H1 (cell line): ENCODE measurements at regions not wholly inside any gene's neighbourhood (a gene's known extent, or its start where the extent isn't known, plus 50 kb on each side); places are given as distances from the start of the nearest gene placed in this dataset.

ENCODE experiments used
- CTCF ChIA-PET: fragments of 300-600 bp; sonication (Branson Sonifier 250); formaldehyde crosslinking; loops from one replicate; lab custom pipeline; 2021; ENCODE audit not compliant: partially characterized antibody; lab: Charles Lee
- POLR2A ChIA-PET: fragments of 300-600 bp; sonication (Branson Sonifier 250); formaldehyde crosslinking; loops from one replicate; lab custom pipeline; 2021; ENCODE audit warnings: inconsistent platforms; ENCODE audit not compliant: partially characterized antibody; lab: Charles Lee
- DNase-seq, 2 experiments: peaks; one replicate each; pipeline versions ENCODE4 v3.0.0 to v3.0.0-alpha.2; 2010 to 2022; ENCODE audit warnings: low spot score in 2 of 2, low read depth in 1 of 2, mixed read lengths in 1 of 2
- FAIRE-seq: peaks from 2 replicates; lab custom pipeline; 2011; peaks lifted over from hg19 to GRCh38; lab: Jason Lieb, UNC
- H2AFZ ChIP-seq: 2 replicates; pipeline ENCODE4 v1.8.1; 2012; ENCODE audit warnings: low read length, inconsistent platforms
- H2AK5ac ChIP-seq: 2 replicates; pipeline ENCODE4 v1.6.1; 2013; ENCODE audit warnings: low read depth, low read length
- H2BK120ac ChIP-seq: replicated peaks from 2 replicates; pipeline ENCODE3; 2013; ENCODE audit warnings: low read depth, low read length, inconsistent platforms
- H2BK12ac ChIP-seq: 2 replicates; pipeline ENCODE4 v1.6.1; 2013; ENCODE audit warnings: low read depth, low read length
- H2BK15ac ChIP-seq: 2 replicates; pipeline ENCODE4 v1.6.1; 2013; ENCODE audit warnings: low read length
- H2BK20ac ChIP-seq: 2 replicates; pipeline ENCODE4 v1.6.1; 2013; ENCODE audit warnings: low read length
- H2BK5ac ChIP-seq: 2 replicates; pipeline ENCODE4 v1.6.1; 2013; ENCODE audit warnings: low read depth, low read length
- H3K14ac ChIP-seq: 2 replicates; pipeline ENCODE4 v1.6.1; 2013; ENCODE audit warnings: inconsistent platforms; ENCODE audit not compliant: insufficient read length
- H3K18ac ChIP-seq: 2 replicates; pipeline ENCODE4 v1.6.1; 2013; ENCODE audit warnings: low read length; ENCODE audit errors: extremely low read depth
- H3K23ac ChIP-seq: 2 replicates; pipeline ENCODE4 v1.6.1; 2013; ENCODE audit warnings: inconsistent platforms; ENCODE audit not compliant: insufficient read length
- H3K23me2 ChIP-seq: 2 replicates; pipeline ENCODE4 v1.6.1; 2013; ENCODE audit warnings: low read depth, low read length
- H3K27ac ChIP-seq: 2 replicates; pipeline ENCODE4 v1.6.1; 2011; ENCODE audit warnings: low read depth, low read length, inconsistent platforms
- H3K27me3 ChIP-seq, 4 experiments: replicated peaks in 1 of 4; 1 replicate in 1 of 4; 2 replicates in 3 of 4; pipeline versions ENCODE4 v1.6.1 to v1.8.1; 2011 to 2013; ENCODE audit warnings: low read length in 3 of 4, mild to moderate bottlenecking in 3 of 4, inconsistent platforms in 2 of 4, mixed read lengths in 2 of 4, moderate library complexity in 1 of 4; ENCODE audit not compliant: control insufficient read depth in 3 of 4, insufficient read depth in 3 of 4; ENCODE audit errors: extremely low read depth in 1 of 4
- H3K36me3 ChIP-seq, 4 experiments: 2 replicates each; pipeline versions ENCODE4 v1.6.1 to v1.8.1; 2011 to 2013; ENCODE audit warnings: mild to moderate bottlenecking in 4 of 4, low read length in 3 of 4, moderate library complexity in 2 of 4, control low read depth in 1 of 4, inconsistent platforms in 1 of 4; ENCODE audit not compliant: insufficient read depth in 4 of 4, control insufficient read depth in 2 of 4
- H3K4ac ChIP-seq: replicated peaks from 2 replicates; pipeline ENCODE3; 2013; ENCODE audit warnings: low read length, low read depth, mixed read lengths, inconsistent platforms; ENCODE audit not compliant: insufficient read length
- H3K4me1 ChIP-seq, 4 experiments: replicated peaks in 1 of 4; 1 replicate in 1 of 4; 2 replicates in 3 of 4; pipeline versions ENCODE4 v1.6.1 to v1.8.1; 2011 to 2013; ENCODE audit warnings: low read length in 3 of 4, inconsistent platforms in 2 of 4, mixed read lengths in 1 of 4; ENCODE audit not compliant: insufficient read depth in 4 of 4, control insufficient read depth in 3 of 4
- H3K4me2 ChIP-seq, 2 experiments: 2 replicates each; pipeline versions ENCODE4 v1.6.1 to v1.8.1; 2011 to 2013; ENCODE audit warnings: low read depth in 2 of 2, low read length in 2 of 2, control low read depth in 1 of 2, inconsistent platforms in 1 of 2, mild to moderate bottlenecking in 1 of 2; ENCODE audit not compliant: insufficient read depth in 1 of 2
- H3K4me3 ChIP-seq, 4 experiments: fragments of 200-600, 300-600 bp in 1 of 4; sonication (generic), shearing (Covaris generic), sonication (Bioruptor Twin) in 1 of 4; 2 replicates each; pipeline versions ENCODE4 v1.5.1 to v1.8.1; 2011 to 2016; ENCODE audit warnings: low read length in 4 of 4, low read depth in 3 of 4, control low read depth in 2 of 4, inconsistent platforms in 2 of 4, mild to moderate bottlenecking in 2 of 4, mixed read lengths in 1 of 4, moderate library complexity in 1 of 4; ENCODE audit not compliant: insufficient read depth in 2 of 4; ENCODE audit errors: extremely low read depth in 1 of 4
- H3K56ac ChIP-seq: replicated peaks from 2 replicates; pipeline ENCODE3; 2013; ENCODE audit warnings: low read depth, mild to moderate bottlenecking, mixed read lengths, low read length, inconsistent platforms; ENCODE audit not compliant: insufficient read length
- H3K79me1 ChIP-seq: 2 replicates; pipeline ENCODE4 v1.6.1; 2013; ENCODE audit warnings: low read depth, low read length, control low read depth
- H3K79me2 ChIP-seq, 2 experiments: 2 replicates each; pipeline versions ENCODE4 v1.6.1 to v1.8.1; 2012 to 2013; ENCODE audit warnings: low read length in 2 of 2, mild to moderate bottlenecking in 2 of 2, inconsistent platforms in 1 of 2; ENCODE audit not compliant: insufficient read depth in 2 of 2, control insufficient read depth in 1 of 2
- H3K9ac ChIP-seq, 4 experiments: replicated peaks in 1 of 4; 1 replicate in 1 of 4; 2 replicates in 3 of 4; pipeline versions ENCODE4 v1.6.1 to v1.8.1; 2011 to 2013; ENCODE audit warnings: low read depth in 3 of 4, low read length in 3 of 4, control low read depth in 2 of 4, mild to moderate bottlenecking in 2 of 4, moderate library complexity in 2 of 4, inconsistent platforms in 1 of 4; ENCODE audit errors: extremely low read depth in 1 of 4
- H3K9me3 ChIP-seq, 2 experiments: 2 replicates each; pipeline versions ENCODE4 v1.6.1 to v1.8.1; 2012 to 2013; ENCODE audit warnings: mild to moderate bottlenecking in 2 of 2, moderate library complexity in 2 of 2, control low read depth in 1 of 2, inconsistent platforms in 1 of 2, low read depth in 1 of 2, low read length in 1 of 2, mixed read lengths in 1 of 2; ENCODE audit not compliant: insufficient read depth in 2 of 2
- H4K20me1 ChIP-seq, 2 experiments: replicated peaks in 1 of 2; 2 replicates each; pipeline versions ENCODE3 to v1.8.1; 2011 to 2013; ENCODE audit warnings: inconsistent platforms in 2 of 2, low read length in 2 of 2, mild to moderate bottlenecking in 1 of 2; ENCODE audit not compliant: insufficient read depth in 2 of 2, control insufficient read depth in 1 of 2
- H4K5ac ChIP-seq: 2 replicates; pipeline ENCODE4 v1.6.1; 2013; ENCODE audit warnings: low read length, low read depth, mixed read lengths, inconsistent platforms; ENCODE audit not compliant: insufficient read length
- H4K8ac ChIP-seq: 2 replicates; pipeline ENCODE4 v1.8.0; 2013; ENCODE audit warnings: mild to moderate bottlenecking, moderate library complexity, low read length, inconsistent platforms; ENCODE audit not compliant: insufficient read depth; ENCODE audit errors: extremely low read depth
- H4K91ac ChIP-seq: replicated peaks from 2 replicates; pipeline ENCODE3; 2013; ENCODE audit warnings: low read length, mixed read lengths, inconsistent platforms; ENCODE audit not compliant: insufficient read length
- BACH1 ChIP-seq: IDR thresholded peaks from 2 replicates; pipeline ENCODE4 v1.6.1; 2012; ENCODE audit warnings: low read length, improper control_type of control experiment
- BCL11A ChIP-seq, 2 experiments: IDR thresholded peaks; one replicate each; pipeline ENCODE4 v1.6.1; 2011; ENCODE audit warnings: low read depth in 2 of 2, low read length in 2 of 2, mild to moderate bottlenecking in 2 of 2
- CBX5 ChIP-seq: fragments of 300-800, 300-1000 bp; sonication (generic); IDR thresholded peaks from 2 replicates; pipeline ENCODE4 v1.7.1; 2016; ENCODE audit warnings: antibody characterized with exemption, low read length, low read depth
- CTBP2 ChIP-seq: IDR thresholded peaks from 2 replicates; pipeline ENCODE4 v1.7.0; 2011; ENCODE audit warnings: borderline replicate concordance, mild to moderate bottlenecking, moderate library complexity, mixed read lengths, low read length; ENCODE audit not compliant: insufficient read depth, insufficient read length
- HDAC6 ChIP-seq: IDR thresholded peaks from one replicate; pipeline ENCODE4 v1.7.1; 2012; ENCODE audit warnings: low read depth, mild to moderate bottlenecking, inconsistent platforms, low read length, moderate library complexity
- JUND ChIP-seq: IDR thresholded peaks from 2 replicates; pipeline ENCODE4 v1.6.1; 2011; ENCODE audit warnings: mild to moderate bottlenecking, improper control_type of control experiment, low read length
- KDM4A ChIP-seq: IDR thresholded peaks from one replicate; pipeline ENCODE4 v1.7.1; 2012; ENCODE audit warnings: low read depth, mild to moderate bottlenecking, moderate library complexity, low read length, inconsistent platforms; ENCODE audit not compliant: severe bottlenecking
- POU5F1 ChIP-seq: IDR thresholded peaks from 2 replicates; pipeline ENCODE4 v1.6.1; 2011; ENCODE audit warnings: low read depth, mild to moderate bottlenecking, low read length, moderate library complexity
- RBBP5 ChIP-seq: IDR thresholded peaks from 2 replicates; pipeline ENCODE4 v1.7.1; 2012; ENCODE audit warnings: low read depth, mild to moderate bottlenecking, inconsistent platforms, low read length, moderate library complexity, borderline replicate concordance
- RFX5 ChIP-seq: IDR thresholded peaks from 2 replicates; pipeline ENCODE4 v1.6.1; 2011; ENCODE audit warnings: low read depth, low read length, improper control_type of control experiment, borderline replicate concordance
- SAP30 ChIP-seq: fragments of 300-600 bp; sonication (generic); IDR thresholded peaks from 2 replicates; pipeline ENCODE4 v1.7.1; 2012; ENCODE audit warnings: low read length, moderate library complexity, mild to moderate bottlenecking, inconsistent platforms; ENCODE audit not compliant: insufficient read depth, insufficient replicate concordance
- SUZ12 ChIP-seq: fragments of 200-600 bp; sonication (generic); IDR thresholded peaks from 2 replicates; pipeline ENCODE4 v1.6.1; 2012; ENCODE audit warnings: mild to moderate bottlenecking, inconsistent platforms, low read length, moderate library complexity, mixed read lengths
- YY1 ChIP-seq: IDR thresholded peaks from 2 replicates; pipeline ENCODE4 v1.6.1; 2011; ENCODE audit warnings: low read depth, mild to moderate bottlenecking, low read length
- WGBS, 2 experiments: shearing (Covaris generic) in 1 of 2; methylation state at CpG; one replicate each; pipeline versions ENCODE4 v1.1.6 to v1.1.7; 2013 to 2015; ENCODE audit warnings: low lambda C conversion rate in 2 of 2, mixed read lengths in 2 of 2, inconsistent platforms in 1 of 2, low coverage in 1 of 2, missing lambda C conversion rate in 1 of 2; ENCODE audit not compliant: insufficient replicate concordance in 2 of 2, insufficient coverage in 1 of 2, insufficient read length in 1 of 2; ENCODE audit errors: extremely low coverage in 1 of 2, missing lambda C conversion rate in 1 of 2; 5-methylcytosine and 5-hydroxymethylcytosine counted together

DNA sequence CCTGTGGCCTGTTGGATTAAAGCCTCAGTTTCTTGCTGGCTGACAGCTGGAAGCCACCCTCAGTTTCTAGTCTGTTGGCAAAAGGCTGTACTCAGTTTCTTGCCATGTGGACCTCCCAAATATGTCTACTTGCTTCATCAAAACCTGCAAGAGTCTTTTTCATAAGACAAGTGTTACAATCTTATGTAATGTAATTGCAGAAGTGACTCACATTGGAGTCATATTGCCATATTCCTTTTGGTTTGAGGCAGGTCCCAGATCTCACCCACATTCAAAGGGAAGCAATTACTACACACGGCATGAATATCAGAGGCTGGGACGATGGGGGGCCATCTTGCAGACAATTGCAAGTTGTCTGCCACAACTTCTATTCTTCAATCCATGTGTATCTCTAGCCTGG lies 286.7 kb upstream of the IL12B start:
- CTCF ChIA-PET, result interaction anchor here (1.1 to 1.2 kb wide), 2 partner anchors 36 to 100 kb away, joined by 3 to 5 read pairs; no protein-coding TSS in a partner anchor
- Histone ChIP-seq H3K27ac (no peak overlapping the region), H3K9me3 (no peaks in the 10 kb centered on the region), H2BK120ac (no peak overlapping the region), H3K79me1 (no peaks in the 10 kb centered on the region), H3K56ac (no peak overlapping the region), H2BK20ac (no peak overlapping the region), H4K5ac (no peak overlapping the region), H3K4me2 (no peak overlapping the region)
- no peak for FAIRE-seq
- no peak for TF ChIP-seq KDM4A
- TF ChIP-seq RBBP5, result no peak
- no peak for TF ChIP-seq SUZ12
- no peak for TF ChIP-seq CBX5
- TF ChIP-seq YY1, result no peak
- no peak for TF ChIP-seq HDAC6
- TF ChIP-seq RFX5, result no peak
- TF ChIP-seq POU5F1, result no peak
- no peak for TF ChIP-seq BCL11A (IDR thresholded peaks at IDR 0.05; ENCODE audit: low read depth in 2 of 2, low read length in 2 of 2)
- no peak for TF ChIP-seq SAP30
- no peak for TF ChIP-seq BACH1
- no peak for TF ChIP-seq JUND
- no peak for TF ChIP-seq CTBP2
- TF ChIP-seq, all 59 proteins: peak for 0
- Histone ChIP-seq H4K91ac (no peak overlapping the region), H3K27me3 (no peaks in the 10 kb centered on the region), H3K36me3 (no peaks in the 10 kb centered on the region), H3K4me1 (peaks cover 0 to 3% (median 0%) of the 10 kb centered on the region in 4 experiments; a peak in 1 of 7 replicates), H3K9ac (no peak overlapping the region), H2AFZ (no peak overlapping the region), H2BK15ac (no peak overlapping the region), H3K23ac (no peak overlapping the region), H2BK5ac (no peak overlapping the region), H3K14ac (no peak overlapping the region), H2AK5ac (no peak overlapping the region), H2BK12ac (no peak overlapping the region), H4K8ac (no peak overlapping the region), H3K79me2 (no peaks in the 10 kb centered on the region), H4K20me1 (no peaks in the 10 kb centered on the region), H3K4ac (no peak overlapping the region), H3K18ac (no peak overlapping the region), H3K23me2 (no peaks in the 10 kb centered on the region), H3K4me3 (no peak overlapping the region)
- 45% methylated on average over 2 of the region's 2 CpGs; no CpG with 5 or more reads in 1 of the 2 experiments for WGBS, 2 experiments
- POLR2A ChIA-PET, result no interaction called here
- DNase-seq, result no peak
